Activated naive CD8-positive, alpha-beta T cell treated with anti-CD3 and anti-CD28 coated beads, Interleukin-2, amount 10 ng/mL, durations not matched to agents 7 days and 5 days (primary cell): ENCODE measurements at regions not wholly inside any gene's neighbourhood (a gene's known extent, or its start where the extent isn't known, plus 50 kb on each side); places are given as distances from the start of the nearest gene placed in this dataset.

ENCODE experiments used
- ATAC-seq: fragments of 150-1000 bp; cut with Tn5 transposase; one replicate; pipeline ENCODE4 v1.10.0; 2021; ENCODE audit warnings: low read depth, moderate library complexity
- POLR2A ChIA-PET: fragments of 350-600 bp; sonication (Branson Sonifier 250); formaldehyde crosslinking; loops from one replicate; lab custom pipeline; 2021; ENCODE audit warnings: antibody characterized with exemption; lab: Charles Lee
- DNase-seq: peaks from one replicate; pipeline ENCODE4 v3.0.0; 2021
- H3K27ac Mint-ChIP-seq: one replicate; pipeline ENCODE4 v1.8.0; 2022; ENCODE audit warnings: mild to moderate bottlenecking, mixed read lengths
- H3K27me3 Mint-ChIP-seq: one replicate; pipeline ENCODE4 v1.8.0; 2022; ENCODE audit warnings: mild to moderate bottlenecking, moderate library complexity, mixed read lengths
- H3K36me3 Mint-ChIP-seq: one replicate; pipeline ENCODE4 v1.8.0; 2021; ENCODE audit warnings: mild to moderate bottlenecking, mixed read lengths
- H3K4me1 Mint-ChIP-seq: one replicate; pipeline ENCODE4 v1.8.0; 2021; ENCODE audit warnings: mixed read lengths
- H3K4me3 Mint-ChIP-seq: one replicate; pipeline ENCODE4 v1.8.0; 2022; ENCODE audit warnings: mild to moderate bottlenecking, moderate library complexity, mixed read lengths
- H3K9me3 Mint-ChIP-seq: one replicate; pipeline ENCODE4 v1.8.0; 2021; ENCODE audit warnings: mixed read lengths

DNA sequence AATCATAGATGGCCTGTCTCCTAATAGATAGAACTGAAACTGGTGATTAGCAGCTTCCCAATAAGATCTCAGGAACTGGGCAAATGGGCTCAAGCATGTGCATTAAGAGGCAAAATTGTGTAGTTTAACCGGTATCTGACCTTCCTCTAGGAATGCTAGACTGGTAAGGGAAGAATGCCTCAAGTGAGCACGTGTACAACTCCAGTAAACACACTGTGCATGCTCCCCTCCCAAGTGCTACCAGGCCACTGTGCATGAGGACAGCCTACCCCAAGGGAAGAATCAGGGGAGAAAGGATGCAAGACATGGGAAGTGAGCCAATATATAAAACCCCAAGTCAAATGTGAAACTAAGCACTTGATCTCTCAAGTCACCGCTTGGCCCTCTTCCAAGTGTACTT is 1157.4 kb upstream of the CDH18 start:
- Mint-ChIP-seq H3K27me3 (no peaks in the 10 kb centered on the region), H3K27ac (no peak overlapping the region), H3K9me3 (peaks cover 6% of the 10 kb centered on the region), H3K36me3 (no peaks in the 10 kb centered on the region), H3K4me1 (no peaks in the 10 kb centered on the region), H3K4me3 (no peak overlapping the region)
- DNase-seq (no peak), ATAC-seq (no peak)
- POLR2A ChIA-PET = no interaction called here

DNA sequence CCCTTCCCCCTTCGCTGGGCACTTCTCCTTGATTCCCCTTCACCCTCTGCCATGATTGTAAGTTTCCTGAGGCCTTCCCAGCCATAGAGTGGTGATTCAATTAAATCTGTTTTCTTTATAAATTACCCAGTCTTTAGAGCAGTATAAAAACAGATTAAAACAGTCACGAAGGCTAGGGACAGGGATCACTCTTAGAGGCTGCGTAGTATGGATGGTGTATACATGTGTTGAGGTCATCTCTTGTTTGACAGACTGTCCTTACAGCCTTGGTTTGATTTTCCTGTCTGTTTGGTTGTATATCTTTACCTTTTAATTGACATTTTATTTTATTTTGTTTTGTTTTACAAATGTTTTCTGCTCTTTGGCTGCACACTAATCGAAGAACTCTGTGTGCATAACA is 1155.7 kb upstream of the CDH18 start:
- POLR2A ChIA-PET = no interaction called here
- ATAC-seq = no peak
- Mint-ChIP-seq H3K4me3 (no peak overlapping the region), H3K27me3 (no peaks in the 10 kb centered on the region), H3K9me3 (peaks cover 6% of the 10 kb centered on the region), H3K4me1 (no peaks in the 10 kb centered on the region), H3K36me3 (no peaks in the 10 kb centered on the region), H3K27ac (no peak overlapping the region)
- no peak for DNase-seq

DNA sequence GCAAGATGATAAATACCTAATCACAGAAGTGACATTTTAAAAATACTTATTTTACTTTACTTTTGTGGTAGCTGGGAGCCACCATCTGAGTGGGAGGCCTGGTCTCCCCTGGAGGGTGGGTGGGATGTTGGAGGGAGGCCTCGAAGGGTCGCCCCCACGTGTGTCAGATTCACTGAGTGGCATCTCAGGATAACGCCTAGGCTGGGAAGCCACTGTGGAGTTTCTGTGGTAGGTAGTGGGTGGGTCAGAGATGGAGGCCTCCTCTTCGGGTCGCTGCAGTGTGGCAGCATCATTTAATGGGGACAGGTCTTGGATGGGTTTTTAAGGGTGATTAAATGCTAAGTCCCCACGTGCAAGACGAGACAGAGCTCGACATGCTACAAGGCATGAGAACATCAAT is 1154.8 kb upstream of the CDH18 start:
- peaks cover 3% of the 10 kb centered on the region for H3K9me3 Mint-ChIP-seq
- H3K27me3 Mint-ChIP-seq = no peaks in the 10 kb centered on the region
- POLR2A ChIA-PET = no interaction called here
- no peaks in the 10 kb centered on the region for H3K4me1 Mint-ChIP-seq
- no peak overlapping the region for H3K4me3 Mint-ChIP-seq
- no peaks in the 10 kb centered on the region for H3K36me3 Mint-ChIP-seq
- ATAC-seq (peak; percentile 36), DNase-seq (no peak)
- no peak overlapping the region for H3K27ac Mint-ChIP-seq

GRCh38 chr5:21140987-21141386 is 1153.0 kb upstream of the CDH18 start:
- Mint-ChIP-seq H3K36me3 (no peaks in the 10 kb centered on the region), H3K9me3 (peaks cover 3% of the 10 kb centered on the region), H3K4me1 (no peaks in the 10 kb centered on the region), H3K27me3 (no peaks in the 10 kb centered on the region), H3K4me3 (no peak overlapping the region), H3K27ac (no peak overlapping the region)
- DNase-seq (no peak), ATAC-seq (peak; percentile 10)
- POLR2A ChIA-PET = no interaction called here

DNA sequence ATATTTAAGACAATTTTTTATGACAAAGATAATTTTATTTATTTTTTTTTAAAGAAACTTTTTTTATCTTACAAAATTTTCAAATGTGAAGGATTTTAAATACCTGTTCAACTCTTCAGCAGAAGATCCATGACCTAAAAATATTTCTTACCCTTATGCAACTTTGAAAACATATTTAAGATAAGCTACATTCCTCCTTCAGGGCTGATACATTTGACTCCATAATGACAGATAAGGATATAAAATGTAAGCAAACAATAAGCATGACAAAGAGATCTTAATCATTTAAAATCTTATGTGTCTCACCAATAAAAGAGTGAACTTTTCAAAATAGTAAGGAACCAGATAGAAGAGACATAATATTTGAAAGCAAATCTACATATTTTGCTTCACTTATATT is 1138.2 kb upstream of the CDH18 start:
- Mint-ChIP-seq H3K27ac (no peak overlapping the region), H3K27me3 (no peaks in the 10 kb centered on the region), H3K9me3 (peaks cover 1% of the 10 kb centered on the region), H3K36me3 (no peaks in the 10 kb centered on the region), H3K4me3 (no peak overlapping the region), H3K4me1 (no peaks in the 10 kb centered on the region)
- DNase-seq (no peak), ATAC-seq (no peak)
- POLR2A ChIA-PET = no interaction called here

DNA sequence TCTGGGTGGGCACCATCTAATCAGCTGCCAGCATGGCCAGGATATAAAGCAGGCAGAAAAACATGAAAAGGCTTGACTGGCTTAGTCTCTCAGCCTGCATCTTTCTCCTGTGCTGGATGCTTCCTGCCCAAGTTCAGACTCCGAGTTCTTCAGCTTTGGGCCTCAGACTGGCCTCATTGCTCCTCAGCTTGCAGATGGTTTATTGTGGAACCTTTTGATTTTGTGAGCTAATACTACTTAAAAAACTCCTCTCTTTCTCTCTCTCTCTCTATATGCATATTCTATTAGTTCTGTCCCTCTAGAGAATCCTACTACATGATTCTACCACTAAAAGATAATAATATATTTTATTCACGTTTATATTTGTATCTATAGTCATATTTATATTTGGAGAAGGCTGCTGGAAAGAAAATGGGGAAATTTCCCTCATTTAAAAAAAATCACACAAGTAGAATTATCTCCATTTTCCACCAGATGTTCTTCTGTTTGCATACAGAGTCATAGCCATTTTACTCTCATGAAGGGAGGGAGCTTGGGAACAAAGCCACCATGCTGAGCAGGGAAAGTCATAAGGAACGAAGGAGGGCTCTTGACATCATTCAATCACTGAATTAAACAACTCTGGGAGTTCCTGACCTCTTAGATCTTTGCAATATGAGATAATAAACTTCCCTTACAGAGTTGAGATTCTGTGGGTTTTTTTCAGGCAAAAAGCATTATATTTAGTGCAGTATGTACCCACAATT is 1137.4 kb upstream of the CDH18 start:
- Mint-ChIP-seq H3K36me3 (no peaks in the 10 kb centered on the region), H3K27me3 (no peaks in the 10 kb centered on the region), H3K4me1 (no peaks in the 10 kb centered on the region), H3K9me3 (peaks cover 1% of the 10 kb centered on the region), H3K4me3 (no peak overlapping the region), H3K27ac (no peak overlapping the region)
- DNase-seq = no peak
- POLR2A ChIA-PET = no interaction called here
- ATAC-seq = no peak

DNA sequence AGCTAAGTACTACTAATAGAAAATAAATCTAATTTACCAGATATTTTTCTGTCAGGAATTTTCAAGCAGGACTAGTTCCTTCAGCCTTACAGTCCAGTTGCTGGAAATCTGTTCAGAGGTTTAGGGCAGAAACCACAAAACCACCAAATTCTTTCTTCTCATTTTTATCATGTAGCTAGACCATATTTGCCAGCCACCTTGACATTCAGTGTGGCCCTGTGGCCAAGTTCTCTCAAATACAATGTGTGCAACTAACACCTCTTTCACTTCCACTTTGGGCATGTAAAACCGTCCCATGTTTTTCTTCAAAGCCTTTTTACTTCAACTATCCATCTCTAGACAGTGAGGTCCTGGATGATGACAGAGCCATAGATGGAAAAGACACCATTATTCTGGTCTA is 1133.2 kb upstream of the CDH18 start:
- Mint-ChIP-seq H3K36me3 (no peaks in the 10 kb centered on the region), H3K27me3 (no peaks in the 10 kb centered on the region), H3K27ac (no peak overlapping the region), H3K9me3 (peaks cover 2% of the 10 kb centered on the region), H3K4me1 (no peaks in the 10 kb centered on the region), H3K4me3 (no peak overlapping the region)
- ATAC-seq (no peak), DNase-seq (no peak)
- POLR2A ChIA-PET = no interaction called here

- no peak overlapping the region for H3K4me3 Mint-ChIP-seq
- no peak for DNase-seq
- no peaks in the 10 kb centered on the region for H3K36me3 Mint-ChIP-seq
- H3K27ac Mint-ChIP-seq = no peak overlapping the region
- POLR2A ChIA-PET = no interaction called here
- H3K9me3 Mint-ChIP-seq = no peaks in the 10 kb centered on the region
- H3K4me1 Mint-ChIP-seq = no peaks in the 10 kb centered on the region
- ATAC-seq = no peak
- no peaks in the 10 kb centered on the region for H3K27me3 Mint-ChIP-seq
Observed at GRCh38 chr5:21097661-21098060, 1109.7 kb upstream of the CDH18 start.

- Mint-ChIP-seq H3K4me3 (no peak overlapping the region), H3K27me3 (no peaks in the 10 kb centered on the region), H3K27ac (no peak overlapping the region), H3K36me3 (no peaks in the 10 kb centered on the region), H3K4me1 (no peaks in the 10 kb centered on the region), H3K9me3 (no peaks in the 10 kb centered on the region)
- POLR2A ChIA-PET = no interaction called here
- no peak for DNase-seq
- no peak for ATAC-seq
Observed at GRCh38 chr5:21094619-21095018, 1106.6 kb upstream of the CDH18 start.

DNA sequence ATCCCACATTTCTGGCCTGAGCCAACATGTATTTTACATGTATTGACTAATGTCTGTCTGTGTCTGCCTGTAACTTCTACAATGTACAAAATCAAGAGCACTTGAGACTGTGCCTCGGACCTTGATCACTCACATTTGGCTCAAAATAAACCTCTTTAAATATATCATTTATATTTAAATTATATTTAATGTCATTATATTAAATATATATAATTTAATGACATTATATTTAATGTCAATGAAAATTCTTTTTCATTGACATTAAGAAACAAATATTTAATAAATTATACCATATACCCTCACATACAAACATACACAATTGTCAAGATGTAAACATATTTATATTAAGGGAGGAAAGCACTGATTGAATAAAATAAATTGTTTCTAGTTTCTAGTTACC is 1099.8 kb upstream of the CDH18 start:
- ATAC-seq (no peak), DNase-seq (no peak)
- H3K9me3 Mint-ChIP-seq = peaks cover 4% of the 10 kb centered on the region
- H3K4me3 Mint-ChIP-seq = no peak overlapping the region
- no peaks in the 10 kb centered on the region for H3K36me3 Mint-ChIP-seq
- H3K27ac Mint-ChIP-seq = no peak overlapping the region
- no peaks in the 10 kb centered on the region for H3K4me1 Mint-ChIP-seq
- H3K27me3 Mint-ChIP-seq = no peaks in the 10 kb centered on the region
- POLR2A ChIA-PET = no interaction called here

- peaks cover 4% of the 10 kb centered on the region for H3K9me3 Mint-ChIP-seq
- H3K27me3 Mint-ChIP-seq = no peaks in the 10 kb centered on the region
- no peaks in the 10 kb centered on the region for H3K36me3 Mint-ChIP-seq
- DNase-seq (no peak), ATAC-seq (no peak)
- no peaks in the 10 kb centered on the region for H3K4me1 Mint-ChIP-seq
- POLR2A ChIA-PET = no interaction called here
- no peak overlapping the region for H3K4me3 Mint-ChIP-seq
- H3K27ac Mint-ChIP-seq = no peak overlapping the region
Observed at GRCh38 chr5:21085791-21086190, 1097.8 kb upstream of the CDH18 start.

- no peak overlapping the region for H3K4me3 Mint-ChIP-seq
- H3K9me3 Mint-ChIP-seq = peaks cover 4% of the 10 kb centered on the region
- POLR2A ChIA-PET = no interaction called here
- ATAC-seq = no peak
- H3K27ac Mint-ChIP-seq = no peak overlapping the region
- no peaks in the 10 kb centered on the region for H3K36me3 Mint-ChIP-seq
- H3K4me1 Mint-ChIP-seq = no peaks in the 10 kb centered on the region
- no peaks in the 10 kb centered on the region for H3K27me3 Mint-ChIP-seq
- no peak for DNase-seq
Observed at GRCh38 chr5:21071986-21072385, 1084.0 kb upstream of the CDH18 start.

DNA sequence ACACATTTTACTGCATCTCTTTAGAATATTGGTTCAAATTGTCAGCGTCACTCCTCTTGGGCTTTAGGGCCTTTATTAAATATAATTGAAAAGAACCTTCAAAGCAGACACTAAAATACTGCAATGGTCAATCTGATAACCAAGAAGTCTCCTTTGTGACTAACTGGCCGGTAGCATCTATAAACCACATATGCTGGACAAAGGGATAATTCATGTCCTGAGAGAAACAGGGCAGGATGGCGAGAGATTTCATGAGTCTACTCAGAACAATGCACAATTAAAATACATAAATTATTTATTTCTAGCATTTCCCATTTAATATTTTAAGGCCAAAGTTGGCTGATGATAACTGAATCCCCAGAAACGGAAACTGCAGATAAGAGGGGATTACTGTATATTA is 1083.4 kb upstream of the CDH18 start:
- no peaks in the 10 kb centered on the region for H3K4me1 Mint-ChIP-seq
- H3K9me3 Mint-ChIP-seq = peaks cover 3% of the 10 kb centered on the region
- no peak for DNase-seq
- POLR2A ChIA-PET = no interaction called here
- no peaks in the 10 kb centered on the region for H3K27me3 Mint-ChIP-seq
- no peak for ATAC-seq
- no peak overlapping the region for H3K27ac Mint-ChIP-seq
- H3K4me3 Mint-ChIP-seq = no peak overlapping the region
- H3K36me3 Mint-ChIP-seq = no peaks in the 10 kb centered on the region

GRCh38 chr5:21070858-21071257 is 1082.9 kb upstream of the CDH18 start:
- POLR2A ChIA-PET = no interaction called here
- H3K27me3 Mint-ChIP-seq = no peaks in the 10 kb centered on the region
- no peaks in the 10 kb centered on the region for H3K36me3 Mint-ChIP-seq
- no peak for ATAC-seq
- peaks cover 3% of the 10 kb centered on the region for H3K9me3 Mint-ChIP-seq
- no peak overlapping the region for H3K27ac Mint-ChIP-seq
- H3K4me1 Mint-ChIP-seq = no peaks in the 10 kb centered on the region
- H3K4me3 Mint-ChIP-seq = no peak overlapping the region
- DNase-seq = no peak

- H3K4me1 Mint-ChIP-seq = no peaks in the 10 kb centered on the region
- POLR2A ChIA-PET = no interaction called here
- H3K36me3 Mint-ChIP-seq = no peaks in the 10 kb centered on the region
- H3K9me3 Mint-ChIP-seq = peaks cover 7% of the 10 kb centered on the region
- no peaks in the 10 kb centered on the region for H3K27me3 Mint-ChIP-seq
- H3K4me3 Mint-ChIP-seq = no peak overlapping the region
- ATAC-seq (no peak), DNase-seq (no peak)
- H3K27ac Mint-ChIP-seq = no peak overlapping the region
Observed at GRCh38 chr5:21067724-21068123, 1079.7 kb upstream of the CDH18 start.
